PC-3 (cell line): ENCODE measurements at regions not wholly inside any gene's neighbourhood (a gene's known extent, or its start where the extent isn't known, plus 50 kb on each side); places are given as distances from the start of the nearest gene placed in this dataset.
A peak's percentile ranks its signal among the peaks of the same experiment; 100 is the strongest.
"Not testable (repeated sequence)": the region's sequence is repeated elsewhere in the genome, so short reads cannot be mapped to it uniquely, and the experiment has no call there.

Experiments used
- ATAC-seq: fragments of 200-7000 bp; cut with Tn5 transposase; 2 replicates; pipeline ENCODE4 v1.9.1; 2020; ENCODE audit warnings: mild to moderate bottlenecking, moderate library complexity
- BruUV-seq: library from RNA; stranded (reverse); fragments of 400-500 nt; replicated peaks from 2 replicates; lab custom pipeline; 2021; lab: Mats Ljungman, UMichigan
- CTCF ChIA-PET: fragments of 300-600 bp; sonication (Branson Sonifier 250); formaldehyde crosslinking; loops from one replicate; lab custom pipeline; 2022; ENCODE audit warnings: antibody characterized with exemption; lab: Charles Lee
- POLR2A ChIA-PET: fragments of 300-600 bp; sonication (Branson Sonifier 250); formaldehyde crosslinking; loops from one replicate; lab custom pipeline; 2022; ENCODE audit warnings: antibody characterized with exemption; ENCODE audit not compliant: unreplicated experiment; lab: Charles Lee
- DNase-seq: peaks from one replicate; pipeline ENCODE4 v3.0.0-alpha.2; 2015
- H2AFZ ChIP-seq: fragments of 300-600 bp; sonication (generic); 2 replicates; pipeline ENCODE4 v1.6.0; 2016; ENCODE audit warnings: antibody characterized with exemption, low read length
- H3F3A ChIP-seq: fragments of 300-600 bp; sonication (generic); one replicate; pipeline ENCODE4 v1.6.0; 2017; ENCODE audit warnings: antibody characterized with exemption, low read length, control low read depth, mild to moderate bottlenecking; ENCODE audit not compliant: unreplicated experiment
- H3K27ac ChIP-seq: fragments of 300-600 bp; sonication (generic); 2 replicates; pipeline ENCODE4 v1.5.1; 2016; ENCODE audit warnings: mild to moderate bottlenecking, low read length
- H3K27me3 ChIP-seq: fragments of 300-600 bp; sonication (generic); 2 replicates; pipeline ENCODE4 v1.6.1; 2016; ENCODE audit warnings: low read length, mixed read lengths
- H3K36me3 ChIP-seq: fragments of 300-600 bp; sonication (generic); 2 replicates; pipeline ENCODE4 v1.6.1; 2016; ENCODE audit warnings: low read depth, mixed run types, low read length, mixed read lengths
- H3K4me1 ChIP-seq: fragments of 300-600 bp; sonication (generic); 2 replicates; pipeline ENCODE4 v1.5.1; 2016; ENCODE audit warnings: low read length; ENCODE audit not compliant: insufficient read depth
- H3K4me2 ChIP-seq: fragments of 300-600 bp; sonication (generic); 2 replicates; pipeline ENCODE4 v1.6.0; 2016; ENCODE audit warnings: low read length
- H3K4me3 ChIP-seq: fragments of 300-600 bp; sonication (generic); 2 replicates; pipeline ENCODE4 v1.5.1; 2016; ENCODE audit warnings: mild to moderate bottlenecking, low read length, mixed read lengths
- H3K79me2 ChIP-seq: fragments of 300-600 bp; sonication (generic); 2 replicates; pipeline ENCODE4 v1.6.1; 2017; ENCODE audit warnings: low read length, mixed read lengths
- H3K9ac ChIP-seq: fragments of 300-600 bp; sonication (generic); 2 replicates; pipeline ENCODE4 v1.6.0; 2016; ENCODE audit warnings: mild to moderate bottlenecking, low read length
- H3K9me2 ChIP-seq: fragments of 300-600 bp; sonication (generic); replicated peaks from 2 replicates; pipeline ENCODE4 v1.6.1; 2016; ENCODE audit warnings: mixed run types, low read length, mixed read lengths
- H3K9me3 ChIP-seq: fragments of 300-600 bp; sonication (generic); 2 replicates; pipeline ENCODE4 v1.6.1; 2016; ENCODE audit warnings: low read length, mixed read lengths
- H4K20me1 ChIP-seq: fragments of 300-600 bp; sonication (generic); 2 replicates; pipeline ENCODE4 v1.6.1; 2016; ENCODE audit warnings: low read length, mixed read lengths
- CTCF ChIP-seq: fragments of 300-600 bp; sonication (generic); conservative IDR thresholded peaks from 2 replicates; pipeline ENCODE4 v1.5.1; 2017; ENCODE audit warnings: antibody characterized with exemption, low read depth, mild to moderate bottlenecking, low read length
- EZH2 ChIP-seq: fragments of 300-600 bp; sonication (generic); IDR thresholded peaks from one replicate; pipeline ENCODE4 v1.6.1; 2017; ENCODE audit warnings: antibody characterized with exemption, mild to moderate bottlenecking, low read length; ENCODE audit not compliant: unreplicated experiment
- EZH2phosphoT487 ChIP-seq: fragments of 300-600 bp; sonication (generic); IDR thresholded peaks from 2 replicates; pipeline ENCODE4 v1.6.1; 2018; ENCODE audit warnings: mild to moderate bottlenecking, antibody characterized with exemption, low read length, borderline replicate concordance
- intact Hi-C: fragments of 100-400 bp; cut with micrococcal nuclease; formaldehyde crosslinking; loops from 2 replicates; pipeline ENCODE4 v1.9.0; 2023

- H3K9me2 ChIP-seq, H3K27ac ChIP-seq, H3K4me2 ChIP-seq, H3K9ac ChIP-seq, H3K36me3 ChIP-seq, H4K20me1 ChIP-seq, H3K9me3 ChIP-seq, POLR2A ChIA-PET, intact Hi-C loops, H3K4me1 ChIP-seq, H3K79me2 ChIP-seq, H3K27me3 ChIP-seq, ATAC-seq, H3F3A ChIP-seq, H2AFZ ChIP-seq, BruUV-seq, H3K4me3 ChIP-seq, CTCF ChIA-PET, DNase-seq: not testable (repeated sequence)
These were observed 51.2 kb upstream of the MB21D2 start for GRCh38 chr3:192968901-192969300.

GRCh38 chr3:192980632-192981031, 63.0 kb upstream of the MB21D2 start:
- Histone ChIP-seq H3K4me2 (no peak overlapping the region), H3K27ac (no peak overlapping the region), H3F3A (no peaks in the 10 kb centered on the region), H3K79me2 (no peaks in the 10 kb centered on the region), H3K9ac (no peak overlapping the region), H3K27me3 (no peaks in the 10 kb centered on the region), H3K9me2 (no peaks in the 10 kb centered on the region), H3K4me3 (no peak overlapping the region), H4K20me1 (no peaks in the 10 kb centered on the region), H3K4me1 (no peaks in the 10 kb centered on the region), H3K9me3 (no peaks in the 10 kb centered on the region), H3K36me3 (no peaks in the 10 kb centered on the region), H2AFZ (no peak overlapping the region)
- BruUV-seq = no TSS peak
- no peak for ATAC-seq
- TF ChIP-seq CTCF (no peak), EZH2phosphoT487 (no peak), EZH2 (no peak)
- POLR2A ChIA-PET = no interaction called here
- no peak for DNase-seq
- CTCF ChIA-PET = no interaction called here
- intact Hi-C loops = no loop called here

- ATAC-seq = no peak
- no peak for TF ChIP-seq EZH2
- no peak for TF ChIP-seq EZH2phosphoT487
- TF ChIP-seq CTCF = no peak
- no peaks in the 10 kb centered on the region for H3K27me3 ChIP-seq
- H3K79me2 ChIP-seq = no peaks in the 10 kb centered on the region
- peak; percentile 10 for DNase-seq
- no peaks in the 10 kb centered on the region for H3K4me1 ChIP-seq
- BruUV-seq = no TSS peak
- H3K4me2 ChIP-seq = no peak overlapping the region
- H2AFZ ChIP-seq = no peak overlapping the region
- H3K36me3 ChIP-seq = no peaks in the 10 kb centered on the region
- H3K9me2 ChIP-seq = no peaks in the 10 kb centered on the region; the same call in 1 of the 2 replicates
- no peak overlapping the region for H3K4me3 ChIP-seq
- H3K27ac ChIP-seq = no peak overlapping the region
- H3K9ac ChIP-seq = no peak overlapping the region
- ChIA-PET CTCF (no interaction called here), POLR2A (no interaction called here)
- no peaks in the 10 kb centered on the region for H3F3A ChIP-seq
- no peaks in the 10 kb centered on the region for H3K9me3 ChIP-seq
- intact Hi-C loops = no loop called here
- no peaks in the 10 kb centered on the region for H4K20me1 ChIP-seq
These were observed 68.7 kb upstream of the MB21D2 start for GRCh38 chr3:192986379-192986778.
